ENCODE measurements at regions not wholly inside any gene's neighbourhood (a gene's known extent, or its start where the extent isn't known, plus 50 kb on each side); places are given as distances from the start of the nearest gene placed in this dataset.

DNA sequence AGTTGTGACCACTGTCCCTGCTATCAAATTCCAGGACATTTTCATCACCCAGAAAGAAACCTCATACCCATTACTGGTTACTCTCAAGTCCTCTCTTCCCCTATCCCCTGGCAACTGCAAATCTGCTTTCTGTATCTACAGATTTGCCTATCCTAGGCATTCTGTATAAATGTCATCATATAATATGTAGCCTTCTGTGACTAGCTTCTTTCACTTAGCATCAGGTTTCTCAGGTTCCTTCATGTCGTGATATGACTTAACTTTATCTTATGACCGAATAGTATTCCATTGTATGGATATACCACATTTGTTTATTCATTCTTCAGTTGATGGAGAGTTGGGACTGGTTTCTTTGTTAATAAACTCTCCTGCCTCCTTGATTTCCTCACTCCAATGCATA, 60.5 kb downstream of the PMAIP1 start:
- DNase-seq (ENCODE audit: low read depth): no peak
- Histone ChIP-seq H3K9ac (ENCODE audit: low read length) (no peak overlapping the region), H3K4me1 (ENCODE audit: control insufficient read depth, insufficient read depth, low read length) (no peaks in the 10 kb centered on the region), H3K27me3 (replicated peaks; ENCODE audit: control insufficient read depth, insufficient read depth, low read length) (peaks cover 5% of the 10 kb centered on the region), H3K36me3 (ENCODE audit: control insufficient read depth, insufficient read depth, low read length, severe bottlenecking) (no peaks in the 10 kb centered on the region), H3K9me3 (ENCODE audit: control insufficient read depth, low read length) (no peaks in the 10 kb centered on the region), H3K4me3 (ENCODE audit: low read length) (no peak overlapping the region)

GRCh38 chr18:59959606-59960005, 59.8 kb downstream of the PMAIP1 start:
- H3K9ac ChIP-seq (ENCODE audit: low read length): no peak overlapping the region
- no peaks in the 10 kb centered on the region for H3K36me3 ChIP-seq (ENCODE audit: control insufficient read depth, insufficient read depth, low read length, severe bottlenecking)
- peaks cover 2% of the 10 kb centered on the region for H3K27me3 ChIP-seq (replicated peaks; ENCODE audit: control insufficient read depth, insufficient read depth, low read length)
- peaks cover 5% of the 10 kb centered on the region for H3K4me1 ChIP-seq (ENCODE audit: control insufficient read depth, insufficient read depth, low read length)
- DNase-seq (ENCODE audit: low read depth): no peak
- no peaks in the 10 kb centered on the region for H3K9me3 ChIP-seq (ENCODE audit: control insufficient read depth, low read length)
- no peak overlapping the region for H3K4me3 ChIP-seq (ENCODE audit: low read length)

GRCh38 chr18:59959073-59959472, 59.3 kb downstream of the PMAIP1 start:
- Histone ChIP-seq H3K9me3 (ENCODE audit: control insufficient read depth, low read length) (no peaks in the 10 kb centered on the region), H3K36me3 (ENCODE audit: control insufficient read depth, insufficient read depth, low read length, severe bottlenecking) (no peaks in the 10 kb centered on the region), H3K27me3 (replicated peaks; ENCODE audit: control insufficient read depth, insufficient read depth, low read length) (no peaks in the 10 kb centered on the region), H3K4me1 (ENCODE audit: control insufficient read depth, insufficient read depth, low read length) (peaks cover 10% of the 10 kb centered on the region), H3K4me3 (ENCODE audit: low read length) (no peak overlapping the region), H3K9ac (ENCODE audit: low read length) (no peak overlapping the region)
- no peak for DNase-seq (ENCODE audit: low read depth)

GRCh38 chr18:59957957-59958356, 58.2 kb downstream of the PMAIP1 start:
- DNase-seq (ENCODE audit: low read depth): peak; percentile 50

DNA sequence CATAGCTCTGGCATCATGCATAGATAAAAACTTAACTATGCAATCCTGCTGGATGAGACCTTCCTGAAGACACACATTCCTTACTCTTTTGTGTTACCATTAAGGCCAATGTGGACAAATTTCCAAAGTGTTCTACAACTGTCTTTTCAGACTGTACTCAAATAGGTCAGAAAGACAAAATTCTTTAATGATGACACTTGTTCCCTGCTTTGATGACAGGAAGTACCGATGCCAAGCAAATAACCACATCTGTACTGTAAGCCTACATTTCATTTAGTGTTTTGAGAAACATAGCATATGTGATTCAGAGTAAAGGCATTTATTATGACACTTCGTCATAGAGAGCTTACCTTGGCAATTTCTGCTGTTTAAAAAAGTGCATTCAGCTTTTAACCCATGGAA, 55.0 kb downstream of the PMAIP1 start:
- Histone ChIP-seq H3K4me1 (ENCODE audit: control insufficient read depth, insufficient read depth, low read length) (peaks cover 47% of the 10 kb centered on the region), H3K36me3 (ENCODE audit: control insufficient read depth, insufficient read depth, low read length, severe bottlenecking) (no peaks in the 10 kb centered on the region), H3K9me3 (ENCODE audit: control insufficient read depth, low read length) (no peaks in the 10 kb centered on the region), H3K27me3 (replicated peaks; ENCODE audit: control insufficient read depth, insufficient read depth, low read length) (no peaks in the 10 kb centered on the region), H3K9ac (ENCODE audit: low read length) (no peak overlapping the region), H3K4me3 (ENCODE audit: low read length) (no peak overlapping the region)
- peak; percentile 24 for DNase-seq (ENCODE audit: low read depth)

More at GRCh38 chr18:59957957-59958356, 58.2 kb downstream of the PMAIP1 start:
- Histone ChIP-seq H3K4me1 (ENCODE audit: control insufficient read depth, insufficient read depth, low read length) (peaks cover 20% of the 10 kb centered on the region), H3K27me3 (replicated peaks; ENCODE audit: control insufficient read depth, insufficient read depth, low read length) (no peaks in the 10 kb centered on the region), H3K9ac (ENCODE audit: low read length) (no peak overlapping the region), H3K9me3 (ENCODE audit: control insufficient read depth, low read length) (no peaks in the 10 kb centered on the region), H3K36me3 (ENCODE audit: control insufficient read depth, insufficient read depth, low read length, severe bottlenecking) (no peaks in the 10 kb centered on the region), H3K4me3 (ENCODE audit: low read length) (no peak overlapping the region)

DNA sequence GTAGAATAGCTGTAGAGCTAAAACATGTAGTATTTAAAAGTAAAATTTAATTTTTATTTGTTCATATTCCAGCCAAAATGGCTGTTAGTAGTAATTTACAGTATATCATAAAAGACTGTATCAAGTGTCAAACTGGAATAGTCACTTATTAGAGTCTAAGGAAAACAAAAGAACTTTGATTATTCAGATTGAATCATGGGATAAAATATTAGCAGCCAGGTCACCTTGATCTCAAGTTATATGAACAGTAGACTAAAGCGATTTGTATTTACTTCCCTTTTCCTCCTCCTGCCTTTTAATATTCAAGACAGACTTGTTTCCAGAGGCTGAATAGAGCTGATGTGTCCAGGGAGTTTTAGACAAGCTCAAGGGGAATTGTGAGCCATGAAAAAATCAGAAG, 54.4 kb downstream of the PMAIP1 start:
- no peak overlapping the region for H3K4me3 ChIP-seq (ENCODE audit: low read length)
- no peaks in the 10 kb centered on the region for H3K27me3 ChIP-seq (replicated peaks; ENCODE audit: control insufficient read depth, insufficient read depth, low read length)
- H3K36me3 ChIP-seq (ENCODE audit: control insufficient read depth, insufficient read depth, low read length, severe bottlenecking): no peaks in the 10 kb centered on the region
- no peak overlapping the region for H3K9ac ChIP-seq (ENCODE audit: low read length)
- peaks cover 51% of the 10 kb centered on the region for H3K4me1 ChIP-seq (ENCODE audit: control insufficient read depth, insufficient read depth, low read length)
- DNase-seq (ENCODE audit: low read depth): no peak
- no peaks in the 10 kb centered on the region for H3K9me3 ChIP-seq (ENCODE audit: control insufficient read depth, low read length)

Measured in adipocyte (in vitro differentiated cells).